ENCODE measurements at regions not wholly inside any gene's neighbourhood (a gene's known extent, or its start where the extent isn't known, plus 50 kb on each side); places are given as distances from the start of the nearest gene placed in this dataset.

DNA sequence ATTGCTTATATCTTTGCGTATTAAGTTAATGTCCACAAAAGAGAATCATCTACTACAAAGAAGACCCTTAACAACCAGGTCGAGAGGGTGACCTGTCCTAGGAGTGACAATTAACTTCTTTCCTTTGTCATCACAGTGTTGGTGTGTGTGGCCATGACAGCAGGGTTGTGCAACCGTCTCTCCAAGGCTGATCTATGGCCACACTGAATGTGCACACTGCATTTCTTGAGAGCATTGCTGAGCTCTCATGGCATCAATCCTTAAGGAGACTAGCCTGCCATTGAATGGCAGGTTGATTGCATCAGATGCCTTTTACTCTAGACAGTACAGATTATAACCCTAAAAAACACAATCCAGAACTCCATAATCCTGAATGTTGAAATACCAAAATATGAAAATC lies 86.5 kb upstream of the OLFM3 start:
- Mint-ChIP-seq H3K4me3 (no peak overlapping the region), H3K27ac (no peak overlapping the region), H3K4me1 (ENCODE audit: low read depth) (no peaks in the 10 kb centered on the region), H3K9me3 (peaks cover 34% of the 10 kb centered on the region), H3K27me3 (no peaks in the 10 kb centered on the region), H3K36me3 (ENCODE audit: low read depth) (no peaks in the 10 kb centered on the region)
- intact Hi-C loops (cut with micrococcal nuclease), result no loop called here

GRCh38 chr1:102074874-102075273 lies 78.1 kb upstream of the OLFM3 start:
- no peaks in the 10 kb centered on the region for H3K36me3 Mint-ChIP-seq (ENCODE audit: low read depth)
- intact Hi-C loops (cut with micrococcal nuclease), result no loop called here
- H3K4me1 Mint-ChIP-seq (ENCODE audit: low read depth), result no peaks in the 10 kb centered on the region
- H3K9me3 Mint-ChIP-seq, result peaks cover 19% of the 10 kb centered on the region
- H3K4me3 Mint-ChIP-seq, result no peak overlapping the region
- no peaks in the 10 kb centered on the region for H3K27me3 Mint-ChIP-seq
- no peak overlapping the region for H3K27ac Mint-ChIP-seq

DNA sequence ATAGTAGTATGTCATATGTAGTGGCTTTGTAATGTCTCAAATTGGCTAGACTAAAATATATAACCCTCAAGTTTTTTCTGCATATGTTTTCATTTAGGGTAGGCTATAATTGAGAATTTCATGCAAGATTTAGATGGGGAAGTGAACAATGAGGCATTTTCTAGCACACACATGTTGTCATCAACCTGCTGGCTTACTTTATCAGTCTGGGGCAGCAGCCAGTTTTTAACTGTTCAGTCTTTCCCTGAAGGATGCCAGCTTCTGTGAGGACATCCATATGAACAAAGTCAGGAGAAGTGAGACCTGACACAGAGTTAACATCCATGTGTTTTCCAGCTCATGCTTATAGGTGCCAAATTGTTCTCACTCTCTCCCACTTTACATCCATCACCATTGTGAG lies 74.7 kb upstream of the OLFM3 start:
- Mint-ChIP-seq H3K4me3 (no peak overlapping the region), H3K9me3 (peaks cover 17% of the 10 kb centered on the region), H3K36me3 (ENCODE audit: low read depth) (no peaks in the 10 kb centered on the region), H3K4me1 (ENCODE audit: low read depth) (no peaks in the 10 kb centered on the region), H3K27me3 (no peaks in the 10 kb centered on the region), H3K27ac (no peak overlapping the region)
- intact Hi-C loops (cut with micrococcal nuclease), result no loop called here

GRCh38 chr1:102050556-102050955 lies 53.8 kb upstream of the OLFM3 start:
- no peaks in the 10 kb centered on the region for H3K4me1 Mint-ChIP-seq (ENCODE audit: low read depth)
- intact Hi-C loops (cut with micrococcal nuclease), result no loop called here
- no peak overlapping the region for H3K4me3 Mint-ChIP-seq
- H3K27me3 Mint-ChIP-seq, result no peaks in the 10 kb centered on the region
- peaks cover 51% of the 10 kb centered on the region for H3K9me3 Mint-ChIP-seq
- H3K36me3 Mint-ChIP-seq (ENCODE audit: low read depth), result no peaks in the 10 kb centered on the region
- H3K27ac Mint-ChIP-seq, result no peak overlapping the region

- no peak overlapping the region for H3K4me3 Mint-ChIP-seq
- intact Hi-C loops (cut with micrococcal nuclease), result no loop called here
- H3K36me3 Mint-ChIP-seq (ENCODE audit: low read depth), result no peaks in the 10 kb centered on the region
- H3K27ac Mint-ChIP-seq, result no peak overlapping the region
- no peaks in the 10 kb centered on the region for H3K4me1 Mint-ChIP-seq (ENCODE audit: low read depth)
- H3K9me3 Mint-ChIP-seq, result peaks cover 24% of the 10 kb centered on the region
- H3K27me3 Mint-ChIP-seq, result no peaks in the 10 kb centered on the region
Observed at GRCh38 chr1:102047724-102048123, 51.0 kb upstream of the OLFM3 start.
